T47D (cell line): ENCODE measurements at regions not wholly inside any gene's neighbourhood (a gene's known extent, or its start where the extent isn't known, plus 50 kb on each side); places are given as distances from the start of the nearest gene placed in this dataset.

ENCODE experiments used
- DNase-seq, 2 experiments: peaks; one replicate each; pipeline versions ENCODE4 v3.0.0 to v3.0.0-alpha.2; 2011 to 2012; ENCODE audit warnings: low read depth in 1 of 2, low spot score in 1 of 2
- JUND ChIP-seq: IDR thresholded peaks from 2 replicates; pipeline ENCODE4 v1.6.1; 2012; ENCODE audit warnings: low read depth
- in situ Hi-C: cut with HindIII; loops from 2 replicates; pipeline ENCODE4 v1.10.0; 2016; ENCODE audit warnings: low sequenced_read_pairs, low pct_unique_long_range_greater_than_20kb

GRCh38 chr11:91959411-91959810, 265.2 kb upstream of the FAT3 start:
- in situ Hi-C loops: no loop called here
- TF ChIP-seq JUND: no peak
- DNase-seq: no peak

- TF ChIP-seq JUND: no peak
- DNase-seq: no peak
- in situ Hi-C loops: no loop called here
These were observed 267.9 kb upstream of the FAT3 start for GRCh38 chr11:91956711-91957110.

GRCh38 chr11:91955206-91955605, 269.4 kb upstream of the FAT3 start:
- in situ Hi-C loops: no loop called here
- TF ChIP-seq JUND: no peak
- DNase-seq: no peak

DNA sequence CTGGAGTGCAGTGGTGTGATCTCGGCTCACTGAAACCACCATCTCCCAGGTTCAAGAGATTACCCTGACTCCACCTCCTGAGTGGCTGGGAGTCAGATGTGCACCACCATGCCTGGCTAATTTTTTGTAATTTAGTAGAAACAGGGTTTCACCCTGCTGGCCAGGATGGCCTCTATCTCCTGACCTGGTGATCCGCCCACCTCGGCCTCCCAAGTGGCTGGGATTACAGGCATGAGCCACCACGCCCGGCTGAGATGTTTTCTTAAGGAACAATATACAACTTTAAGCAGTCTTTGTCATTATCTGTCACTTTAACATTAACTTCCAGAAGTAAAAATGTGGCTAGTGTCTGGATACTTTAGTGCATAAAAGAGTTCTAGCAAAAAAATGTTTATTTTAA, 272.6 kb upstream of the FAT3 start:
- TF ChIP-seq JUND: no peak
- in situ Hi-C loops: no loop called here
- DNase-seq: no peak

DNA sequence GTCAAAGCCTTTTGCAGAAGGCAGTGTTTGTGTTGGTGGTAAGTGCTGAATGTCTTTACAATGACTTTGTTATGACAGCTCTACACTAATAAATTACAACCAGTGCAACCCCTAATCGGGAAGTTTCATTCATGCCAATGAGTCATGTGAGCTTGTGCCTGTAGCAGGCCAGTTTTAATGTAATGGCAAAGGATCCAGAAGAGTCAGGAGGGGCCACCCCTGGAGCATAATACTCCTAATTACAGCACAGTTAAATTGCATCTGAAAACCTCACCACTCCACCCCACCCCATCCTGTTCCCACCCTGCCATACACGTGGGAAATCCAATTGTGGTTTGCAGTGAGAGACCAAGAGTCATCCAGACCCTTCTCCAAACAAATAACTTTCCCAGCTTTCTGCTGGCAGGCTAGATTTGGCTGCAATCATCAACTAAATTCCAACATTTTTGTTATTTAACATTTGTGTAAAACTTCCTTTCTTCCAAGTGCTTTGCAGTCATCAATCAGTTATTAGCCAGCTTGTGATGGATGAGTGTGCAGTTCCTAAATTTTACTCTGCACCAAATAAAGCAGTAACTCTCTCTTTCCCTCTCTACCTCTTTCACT, 277.3 kb upstream of the FAT3 start:
- no peak for TF ChIP-seq JUND
- no peak for DNase-seq
- in situ Hi-C loops: no loop called here

- in situ Hi-C loops: no loop called here
- TF ChIP-seq JUND: no peak
- no peak for DNase-seq
These were observed 278.1 kb upstream of the FAT3 start for GRCh38 chr11:91946397-91946951.

DNA sequence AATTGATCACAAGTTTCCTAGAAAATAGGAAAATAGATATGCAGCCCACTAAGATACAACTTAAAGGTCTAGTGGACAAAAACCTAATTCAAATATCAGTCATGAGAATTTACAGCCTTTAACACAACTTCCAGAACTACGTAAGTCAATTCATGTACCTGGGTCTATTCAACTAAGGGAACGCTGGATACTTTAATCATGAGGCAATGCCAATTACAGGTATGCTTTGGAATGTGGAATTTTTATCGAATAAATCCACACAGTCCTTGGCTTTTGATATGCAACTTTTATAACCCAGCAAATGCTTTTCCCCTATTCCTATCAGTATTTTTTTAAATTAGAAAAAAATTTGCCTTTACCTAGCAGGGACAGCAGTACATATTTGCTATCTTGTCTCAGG, 289.5 kb upstream of the FAT3 start:
- in situ Hi-C loops: no loop called here
- no peak for TF ChIP-seq JUND

DNA sequence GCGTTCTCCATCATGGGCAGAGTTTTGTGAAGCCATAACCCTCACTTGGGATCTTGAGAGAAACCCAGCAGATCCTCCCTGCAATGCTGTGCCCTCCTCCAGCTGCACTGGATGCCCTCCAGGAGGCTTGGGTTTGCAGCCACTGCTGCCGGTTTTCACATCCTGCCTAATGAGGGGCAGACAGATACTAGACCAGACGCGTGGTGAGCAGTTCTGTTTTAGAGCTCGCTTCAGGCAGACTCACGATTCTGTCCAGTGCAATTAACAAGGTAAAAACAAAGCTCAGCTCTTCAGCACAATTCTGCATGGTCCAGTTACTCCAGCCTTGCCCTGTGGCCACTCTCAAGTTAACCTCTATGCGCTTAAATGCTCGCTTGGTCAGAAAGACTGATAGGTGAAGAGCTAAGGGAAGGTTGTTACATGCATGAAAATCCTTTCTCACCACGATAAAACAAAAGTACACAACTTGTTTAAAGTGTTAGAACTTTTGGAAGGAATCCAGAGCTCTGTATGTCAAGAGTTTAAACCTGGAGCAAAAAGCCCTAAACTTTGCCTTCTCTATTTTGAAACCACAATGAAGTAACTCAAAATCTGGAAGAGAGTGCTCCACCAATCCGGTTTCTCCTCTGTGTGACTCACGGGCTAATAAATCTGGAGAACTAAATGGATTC, 292.3 kb upstream of the FAT3 start:
- TF ChIP-seq JUND: no peak
- DNase-seq: peak in 1 of 2 experiments; percentile 56
- in situ Hi-C loops: no loop called here

More for the DNA sequence above, 289.5 kb upstream of the FAT3 start:
- no peak for DNase-seq

- in situ Hi-C loops: no loop called here
- no peak for TF ChIP-seq JUND
- no peak for DNase-seq
These were observed 297.2 kb upstream of the FAT3 start for GRCh38 chr11:91927448-91927847.

GRCh38 chr11:91926965-91927364, 297.7 kb upstream of the FAT3 start:
- TF ChIP-seq JUND: no peak
- in situ Hi-C loops: no loop called here
- DNase-seq: no peak

GRCh38 chr11:91922846-91923245, 301.8 kb upstream of the FAT3 start:
- no peak for DNase-seq
- TF ChIP-seq JUND: no peak

DNA sequence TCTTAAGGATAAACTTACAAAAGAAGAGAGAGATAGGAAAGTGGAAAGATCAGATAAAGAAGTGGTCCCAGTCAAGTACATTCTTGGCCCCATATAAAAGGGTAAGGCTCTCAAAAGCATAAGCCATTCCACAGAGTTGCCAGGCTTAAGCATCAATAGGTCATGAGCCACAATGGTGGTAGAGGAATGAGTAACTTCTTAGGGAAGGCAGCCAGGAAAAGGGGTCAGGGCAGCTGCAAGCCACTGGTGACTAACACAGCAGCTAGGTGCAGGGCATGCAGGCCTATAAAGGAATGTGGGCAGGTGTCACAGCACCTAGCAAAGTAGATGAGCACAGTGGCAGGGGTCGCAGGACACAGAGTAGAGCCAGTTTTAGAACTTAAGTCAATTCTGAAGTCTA, 302.6 kb upstream of the FAT3 start:
- no peak for TF ChIP-seq JUND
- in situ Hi-C loops: no loop called here
- DNase-seq: no peak

More at GRCh38 chr11:91922846-91923245, 301.8 kb upstream of the FAT3 start:
- in situ Hi-C loops: no loop called here

DNA sequence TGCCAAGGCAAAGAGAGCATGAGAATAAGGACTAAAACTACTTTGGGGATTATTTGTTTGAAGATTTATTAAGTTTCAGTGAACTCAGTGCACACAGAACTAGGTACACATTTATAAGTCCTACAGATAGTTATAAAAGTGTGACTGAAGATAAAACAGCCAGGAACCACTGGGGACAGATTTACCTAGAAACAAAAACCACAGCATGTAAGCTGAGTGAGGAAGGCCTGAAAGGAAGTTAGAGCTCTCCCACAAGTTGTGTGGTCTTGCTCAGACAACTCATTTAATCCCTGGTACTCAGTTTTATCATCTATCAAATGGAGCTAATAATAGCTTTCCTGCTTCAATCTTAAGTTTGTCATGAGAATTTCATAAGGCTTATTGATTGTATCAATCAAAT, 311.2 kb upstream of the FAT3 start:
- in situ Hi-C loops: no loop called here
- no peak for DNase-seq
- TF ChIP-seq JUND: no peak

DNA sequence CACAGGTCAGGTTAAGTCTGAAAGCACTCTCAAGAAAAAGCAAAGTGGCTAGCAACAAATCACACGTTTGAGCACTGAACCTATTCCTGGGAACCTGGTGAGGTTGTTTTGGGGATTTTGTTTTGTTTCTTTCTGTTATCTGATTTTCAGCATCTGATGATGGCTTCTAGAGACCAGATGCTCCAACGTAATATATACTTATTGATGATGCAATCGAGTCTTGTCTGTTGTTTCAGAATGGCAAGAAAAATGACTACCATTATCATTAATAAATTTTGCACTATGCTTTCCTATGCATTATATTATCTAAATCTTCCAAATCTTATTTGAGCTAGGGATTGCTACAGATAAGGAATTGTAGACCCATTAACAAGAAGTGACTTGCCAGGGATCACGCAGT, 312.3 kb upstream of the FAT3 start:
- no peak for DNase-seq
- in situ Hi-C loops: no loop called here
- TF ChIP-seq JUND: no peak
